HG03439 (cell line): ENCODE measurements at regions not wholly inside any gene's neighbourhood (a gene's known extent, or its start where the extent isn't known, plus 50 kb on each side); places are given as distances from the start of the nearest gene placed in this dataset.
"Not testable (repeated sequence)": the region's sequence is repeated elsewhere in the genome, so short reads cannot be mapped to it uniquely, and the experiment has no call there.

Source experiments
- ATAC-seq: cut with Tn5 transposase; IDR thresholded peaks from one replicate; pipeline ENCODE4 v1.9.1; 2021; ENCODE audit warnings: mild to moderate bottlenecking, moderate library complexity; ENCODE audit not compliant: unreplicated experiment

GRCh38 chr3:195669310-195669709, 51.5 kb upstream of the MUC20 start:
- not testable (repeated sequence) for ATAC-seq

- not testable (repeated sequence) for ATAC-seq
Measured at GRCh38 chr3:195668131-195668766, 52.5 kb upstream of the MUC20 start.

DNA sequence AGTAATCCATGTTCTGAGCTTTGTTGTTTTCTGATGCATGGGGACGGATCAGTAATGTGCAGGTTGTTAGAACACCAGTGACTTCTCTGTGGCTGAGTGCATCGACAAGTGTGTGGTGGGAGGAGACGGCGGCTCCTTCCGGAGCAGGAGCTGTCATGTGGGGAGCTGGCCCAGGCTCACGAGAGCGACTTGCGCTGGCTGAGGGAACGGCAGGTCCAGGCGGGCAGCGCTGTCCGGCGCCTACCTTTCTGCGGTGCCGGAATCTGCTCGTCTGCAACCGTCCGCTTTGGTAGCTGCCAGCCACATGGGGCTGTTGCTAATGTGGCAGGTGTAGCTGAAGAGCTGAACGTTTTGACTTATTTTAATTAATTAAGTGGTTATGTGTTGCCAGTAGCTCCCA, 55.5 kb upstream of the MUC20 start:
- ATAC-seq: not testable (repeated sequence)

- ATAC-seq: not testable (repeated sequence)
Measured at GRCh38 chr3:195664131-195664530, 56.6 kb upstream of the MUC20 start.

GRCh38 chr3:195659136-195659533, 61.6 kb upstream of the MUC20 start:
- ATAC-seq: not testable (repeated sequence)

GRCh38 chr3:195658381-195659135, 62.2 kb upstream of the MUC20 start:
- ATAC-seq: peak; percentile 34

GRCh38 chr3:195657475-195658372, 63.1 kb upstream of the MUC20 start:
- peak; percentile 84 for ATAC-seq

- not testable (repeated sequence) for ATAC-seq
Measured at GRCh38 chr3:195656091-195656490, 64.7 kb upstream of the MUC20 start.

- ATAC-seq: not testable (repeated sequence)
Measured at GRCh38 chr3:195654746-195655145, 66.0 kb upstream of the MUC20 start.

DNA sequence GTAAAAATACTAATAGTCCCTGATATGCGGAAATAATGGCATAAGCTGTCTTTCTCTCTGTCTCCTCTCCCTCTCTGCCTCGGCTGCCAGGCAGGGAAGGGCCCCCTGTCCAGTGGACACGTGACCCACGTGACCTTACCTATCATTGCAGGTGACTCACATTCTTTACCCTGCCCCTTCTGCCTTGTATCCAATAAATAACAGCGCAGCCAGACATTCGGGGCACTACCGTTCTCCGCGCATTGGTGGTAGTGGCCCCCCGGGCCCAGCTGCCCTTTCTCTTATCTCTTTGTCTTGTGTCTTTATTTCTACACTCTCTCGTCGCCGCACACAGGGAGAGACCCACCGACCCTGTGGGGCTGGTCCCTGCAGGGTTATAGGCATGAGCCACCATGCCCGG, 66.6 kb upstream of the MUC20 start:
- not testable (repeated sequence) for ATAC-seq

DNA sequence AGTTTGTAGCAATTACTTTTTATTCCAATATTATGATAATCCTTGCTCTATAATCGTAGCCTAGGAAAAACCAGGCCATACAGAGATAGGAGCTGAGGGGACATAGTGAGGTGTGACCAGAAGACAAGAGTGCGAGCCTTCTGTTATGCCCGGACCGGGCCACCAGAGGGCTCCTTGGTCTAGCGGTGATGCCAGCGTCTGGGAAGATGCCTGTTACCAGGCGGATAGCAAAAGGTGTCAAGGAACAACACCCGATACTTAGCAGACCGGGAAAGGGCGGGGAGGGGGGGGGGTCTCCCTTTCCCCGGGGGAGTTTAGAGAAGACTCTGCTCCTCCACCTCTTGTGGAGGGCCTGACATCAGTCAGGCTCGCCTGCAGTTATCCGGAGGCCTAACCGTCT, 67.1 kb upstream of the MUC20 start:
- ATAC-seq: not testable (repeated sequence)

DNA sequence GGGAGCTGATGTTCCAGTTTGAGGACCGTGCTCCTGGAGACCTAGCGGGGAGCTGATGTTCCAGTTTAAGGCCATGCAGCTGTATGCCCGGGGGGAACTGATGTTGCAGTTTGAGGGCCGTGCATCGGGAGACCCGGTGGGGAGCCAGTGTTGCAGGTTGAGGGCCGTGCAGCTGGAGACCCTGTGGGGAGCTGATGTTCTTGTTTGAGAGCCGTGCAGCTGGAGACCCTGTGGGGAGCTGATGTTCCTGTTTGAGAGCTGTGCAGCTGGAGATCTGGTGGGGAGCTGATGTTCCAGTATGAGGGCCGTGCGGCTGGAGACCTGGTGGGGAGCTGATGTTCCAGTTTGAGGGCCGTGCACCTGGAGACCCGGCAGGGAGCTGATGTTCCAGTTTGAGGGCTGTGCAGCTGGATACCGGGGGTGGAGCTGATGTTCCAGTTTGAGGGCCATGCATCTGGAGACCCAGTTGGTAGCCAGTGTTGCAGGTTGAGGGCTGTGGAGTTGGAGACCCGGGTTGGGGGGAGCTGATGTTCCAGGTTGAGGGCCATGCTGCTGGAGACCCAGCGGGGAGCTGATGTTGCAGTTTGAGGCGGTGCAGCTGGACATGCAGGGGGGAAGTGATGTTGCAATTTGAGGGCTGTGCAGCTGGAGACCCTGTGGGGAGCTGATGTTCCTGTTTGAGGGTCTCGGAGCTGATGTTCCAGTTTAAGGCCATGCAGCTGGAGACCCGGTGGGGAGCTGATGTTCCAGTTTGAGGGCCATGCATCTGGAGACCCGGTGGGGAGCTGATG, 64.4 kb upstream of the APOD start:
- not testable (repeated sequence) for ATAC-seq

- not testable (repeated sequence) for ATAC-seq
Measured at GRCh38 chr3:195645872-195646271, 62.1 kb upstream of the APOD start.

DNA sequence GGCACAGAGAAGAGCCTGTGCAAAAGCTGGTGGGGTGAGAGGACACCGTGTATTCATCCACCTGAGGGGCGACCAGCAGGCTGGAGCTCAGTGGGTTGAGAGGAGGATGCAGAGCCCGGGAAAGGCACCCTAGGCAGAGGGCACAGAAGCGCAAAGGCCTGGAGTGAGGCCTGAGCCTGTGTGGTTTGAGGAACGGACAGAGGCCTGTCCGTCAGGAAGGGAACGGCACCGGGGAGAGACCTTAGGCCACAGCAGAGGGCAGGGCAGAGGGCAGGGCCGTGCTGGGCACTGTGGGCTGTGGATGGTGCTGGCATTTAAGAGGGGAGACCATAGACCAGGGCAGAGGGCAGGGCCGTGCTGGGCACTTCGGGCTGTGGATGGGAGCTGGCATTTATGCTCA, 59.5 kb upstream of the APOD start:
- ATAC-seq: not testable (repeated sequence)

GRCh38 chr3:195642311-195642710, 58.6 kb upstream of the APOD start:
- not testable (repeated sequence) for ATAC-seq

- not testable (repeated sequence) for ATAC-seq
Measured at GRCh38 chr3:195638456-195638855, 54.7 kb upstream of the APOD start.

- ATAC-seq: not testable (repeated sequence)
Measured at GRCh38 chr3:195637473-195638233, 53.9 kb upstream of the APOD start.

GRCh38 chr3:195637011-195637410, 53.3 kb upstream of the APOD start:
- ATAC-seq: not testable (repeated sequence)

DNA sequence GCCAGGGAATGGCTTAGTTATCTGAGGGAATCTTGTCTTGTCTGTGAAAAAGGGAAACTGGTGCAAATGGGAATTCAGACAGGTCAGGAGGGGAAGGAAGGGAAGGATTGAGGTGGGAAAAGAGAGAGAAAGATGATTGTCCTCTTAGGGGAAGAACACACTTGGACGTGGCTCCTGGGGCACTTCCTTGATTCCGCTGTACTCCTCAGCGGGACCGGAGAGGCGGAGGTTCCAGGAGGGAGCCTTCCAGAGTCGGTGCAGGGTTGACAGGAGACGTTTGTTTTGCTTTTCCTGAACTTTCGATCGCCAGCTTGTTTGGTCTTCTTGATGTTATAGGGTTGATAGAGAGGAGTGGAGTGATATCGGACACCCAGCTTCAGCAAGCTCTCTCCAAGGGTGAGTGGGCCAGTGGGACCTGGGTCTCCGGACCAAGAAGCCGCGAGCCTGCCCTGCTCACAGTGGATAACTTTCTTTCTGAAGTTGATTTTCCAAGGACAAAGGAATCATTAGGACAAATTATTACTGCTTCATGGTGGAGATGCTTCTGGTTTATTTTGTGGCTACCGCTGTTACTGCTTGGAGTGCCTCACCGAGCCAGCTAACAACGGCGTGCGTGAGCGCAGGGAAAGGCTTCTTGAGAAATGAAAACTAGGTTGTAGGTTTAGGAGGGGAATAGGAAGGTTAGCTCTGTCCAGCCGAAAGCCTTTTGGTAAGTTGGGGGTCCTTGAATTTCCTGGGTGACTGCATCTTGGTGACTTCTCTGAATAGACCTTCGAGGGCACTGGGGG, 52.4 kb upstream of the APOD start:
- ATAC-seq: not testable (repeated sequence)
